Right atrium auricular region (tissue), 2 donors: ENCODE measurements at regions not wholly inside any gene's neighbourhood (a gene's known extent, or its start where the extent isn't known, plus 50 kb on each side); places are given as distances from the start of the nearest gene placed in this dataset.

Experiments
- DNase-seq: peaks from one replicate; pipeline ENCODE4 v3.0.0-alpha.2; 2019; ENCODE audit warnings: low spot score
- H3K27ac ChIP-seq, 2 donors: fragments of 200-600 bp; sonication (generic); 1 replicate in 1 of 2; 2 replicates in 1 of 2; pipeline ENCODE4 v1.5.1; 2016 to 2019
- H3K27me3 ChIP-seq, 2 donors: fragments of 200-600 bp; sonication (generic); one replicate each; pipeline versions ENCODE4 v1.5.1 to v1.6.0; 2017 to 2019
- H3K36me3 ChIP-seq: fragments of 200-600 bp; sonication (generic); one replicate; pipeline ENCODE4 v1.5.1; 2016
- H3K4me1 ChIP-seq, 2 donors: fragments of 200-600 bp; sonication (generic); one replicate each; pipeline versions ENCODE4 v1.5.1 to v1.6.0; 2017 to 2019
- H3K4me3 ChIP-seq, 2 donors: fragments of 200-600 bp; sonication (generic); 1 replicate in 1 of 2; 2 replicates in 1 of 2; pipeline ENCODE4 v1.5.1; 2017 to 2019; ENCODE audit warnings: mild to moderate bottlenecking in 1 of 2, moderate library complexity in 1 of 2
- H3K9me3 ChIP-seq, 2 donors: fragments of 200-600 bp; sonication (generic); one replicate each; pipeline ENCODE4 v1.5.1; 2019
- CTCF ChIP-seq, 2 donors: fragments of 200-600 bp; sonication (generic); IDR thresholded peaks; one replicate each; pipeline ENCODE4 v1.5.1; 2019; ENCODE audit warnings: antibody characterized with exemption in 2 of 2

GRCh38 chr4:156241896-156242295 lies 288.2 kb upstream of the CTSO start:
- no peaks in the 10 kb centered on the region for H3K27me3 ChIP-seq
- H3K36me3 ChIP-seq: no peaks in the 10 kb centered on the region
- no peak for TF ChIP-seq CTCF (IDR thresholded peaks at IDR 0.05)
- H3K4me1 ChIP-seq: no peaks in the 10 kb centered on the region
- no peak overlapping the region for H3K27ac ChIP-seq
- no peak for DNase-seq
- no peak overlapping the region for H3K4me3 ChIP-seq
- no peaks in the 10 kb centered on the region for H3K9me3 ChIP-seq

GRCh38 chr4:156238171-156238570 lies 284.5 kb upstream of the CTSO start:
- no peak for TF ChIP-seq CTCF (IDR thresholded peaks at IDR 0.05)
- Histone ChIP-seq H3K9me3 (no peaks in the 10 kb centered on the region), H3K4me1 (no peaks in the 10 kb centered on the region), H3K27me3 (no peaks in the 10 kb centered on the region), H3K4me3 (no peak overlapping the region), H3K27ac (no peak overlapping the region), H3K36me3 (no peaks in the 10 kb centered on the region)
- DNase-seq: no peak

GRCh38 chr4:156237231-156237630 lies 283.6 kb upstream of the CTSO start:
- no peak overlapping the region for H3K4me3 ChIP-seq
- no peaks in the 10 kb centered on the region for H3K36me3 ChIP-seq
- no peaks in the 10 kb centered on the region for H3K27me3 ChIP-seq
- H3K27ac ChIP-seq: no peak overlapping the region
- H3K4me1 ChIP-seq: no peaks in the 10 kb centered on the region
- DNase-seq: no peak
- no peak for TF ChIP-seq CTCF (IDR thresholded peaks at IDR 0.05)
- H3K9me3 ChIP-seq: no peaks in the 10 kb centered on the region

- Histone ChIP-seq H3K27ac (no peak overlapping the region), H3K36me3 (no peaks in the 10 kb centered on the region), H3K9me3 (no peaks in the 10 kb centered on the region), H3K4me3 (no peak overlapping the region), H3K4me1 (no peaks in the 10 kb centered on the region), H3K27me3 (no peaks in the 10 kb centered on the region)
- DNase-seq: no peak
- no peak for TF ChIP-seq CTCF (IDR thresholded peaks at IDR 0.05)
These were observed 276.5 kb upstream of the CTSO start for GRCh38 chr4:156230176-156230575.

- no peak for TF ChIP-seq CTCF (IDR thresholded peaks at IDR 0.05)
- DNase-seq: no peak
- no peaks in the 10 kb centered on the region for H3K36me3 ChIP-seq
- H3K27me3 ChIP-seq: no peaks in the 10 kb centered on the region
- no peak overlapping the region for H3K4me3 ChIP-seq
- no peak overlapping the region for H3K27ac ChIP-seq
- H3K9me3 ChIP-seq: no peaks in the 10 kb centered on the region
- no peaks in the 10 kb centered on the region for H3K4me1 ChIP-seq
These were observed 275.0 kb upstream of the CTSO start for GRCh38 chr4:156228676-156229075.

GRCh38 chr4:156227321-156227720 lies 273.7 kb upstream of the CTSO start:
- no peak overlapping the region for H3K27ac ChIP-seq
- no peak overlapping the region for H3K4me3 ChIP-seq
- H3K9me3 ChIP-seq: no peaks in the 10 kb centered on the region
- TF ChIP-seq CTCF (IDR thresholded peaks at IDR 0.05): no peak
- DNase-seq: no peak
- no peaks in the 10 kb centered on the region for H3K27me3 ChIP-seq
- no peaks in the 10 kb centered on the region for H3K36me3 ChIP-seq
- no peaks in the 10 kb centered on the region for H3K4me1 ChIP-seq
